ENCODE measurements at regions not wholly inside any gene's neighbourhood (a gene's known extent, or its start where the extent isn't known, plus 50 kb on each side); places are given as distances from the start of the nearest gene placed in this dataset.

DNA sequence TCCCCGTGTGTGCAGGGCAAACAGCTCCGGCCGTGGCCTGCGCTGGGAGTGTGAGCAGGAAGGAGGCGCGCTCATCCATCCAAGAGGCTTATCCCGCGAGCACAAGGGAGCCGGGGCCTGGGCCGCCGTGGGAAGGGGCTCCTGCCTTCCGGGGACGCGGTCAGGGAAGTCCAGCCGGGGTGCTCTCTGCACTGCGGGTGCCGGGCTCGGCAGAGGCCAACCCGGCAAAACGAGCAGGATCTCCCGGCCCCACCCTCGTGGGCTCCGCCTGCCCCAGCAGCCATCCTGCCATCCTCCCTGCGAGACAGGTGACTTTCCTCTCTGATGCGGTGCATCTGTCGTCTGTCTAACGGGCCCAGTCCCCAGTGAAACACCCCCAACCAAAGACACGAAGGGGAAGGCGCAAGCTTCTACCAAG lies 244.2 kb downstream of the AUH start:
- TF ChIP-seq EZH2 (IDR thresholded peaks at IDR 0.05) (no peak), POLR2AphosphoS5 (IDR thresholded peaks at IDR 0.05; ENCODE audit: borderline replicate concordance, low read depth, low read length) (no peak), FOXP2 (optimal IDR thresholded peaks at IDR 0.05; ENCODE audit: control extremely low read depth, extremely low read length, insufficient read depth) (no peak)
